GM18507 (cell line): ENCODE measurements at regions not wholly inside any gene's neighbourhood (a gene's known extent, or its start where the extent isn't known, plus 50 kb on each side); places are given as distances from the start of the nearest gene placed in this dataset.
"Not testable (repeated sequence)": the region's sequence is repeated elsewhere in the genome, so short reads cannot be mapped to it uniquely, and the experiment has no call there.

ENCODE experiments used
- DNase-seq: peaks from one replicate; pipeline ENCODE4 v3.0.0; 2011; ENCODE audit warnings: low read depth; ENCODE audit not compliant: insufficient read length; ENCODE audit errors: extremely low spot score
- FAIRE-seq: peaks from 2 replicates; lab custom pipeline; 2011; peaks lifted over from hg19 to GRCh38; lab: Jason Lieb, UNC

DNA sequence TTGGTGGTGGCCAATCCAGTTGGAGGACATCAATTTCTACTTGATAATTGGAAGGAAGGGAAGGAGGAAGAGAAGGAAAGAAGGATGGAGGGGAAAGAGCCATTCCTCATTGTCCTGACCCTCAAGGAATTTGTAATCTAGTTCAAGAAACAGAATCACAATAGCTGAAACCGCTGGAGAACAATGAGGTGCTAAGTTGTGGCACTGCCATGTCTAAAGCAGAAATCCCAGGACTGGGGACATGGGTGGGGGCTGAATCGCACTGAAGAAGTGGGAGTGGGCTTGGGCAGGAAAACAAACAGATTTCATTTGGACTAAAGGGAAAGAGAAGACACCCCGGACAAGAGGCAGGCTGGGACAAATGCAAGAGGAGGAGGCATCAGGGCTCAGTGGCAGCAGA, 183.6 kb downstream of the UACA start:
- DNase-seq (no peak), FAIRE-seq (no peak)

- FAIRE-seq (no peak), DNase-seq (no peak)
Measured at GRCh38 chr15:70578196-70578595, 185.2 kb downstream of the UACA start.

DNA sequence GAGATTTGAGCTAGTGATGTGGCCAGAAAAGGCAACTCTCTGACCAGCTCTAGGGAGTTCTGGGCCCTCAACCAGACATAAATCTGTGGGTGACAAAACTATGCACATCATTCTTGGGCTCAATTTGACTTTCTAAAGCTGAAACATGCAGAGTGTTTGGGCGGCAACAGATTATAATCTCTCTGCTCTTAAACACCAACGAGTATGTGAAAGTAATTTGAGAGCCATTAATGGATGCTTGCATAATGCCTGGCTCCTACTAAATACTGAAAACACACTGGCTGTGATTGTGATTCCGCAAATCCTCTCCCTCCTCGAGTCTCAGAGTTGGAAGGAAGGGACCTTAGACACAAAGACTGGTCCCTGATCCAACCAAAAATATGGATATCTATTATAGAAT, 186.7 kb downstream of the UACA start:
- DNase-seq (no peak), FAIRE-seq (no peak)

- DNase-seq (no peak), FAIRE-seq (no peak)
Measured at GRCh38 chr15:70576276-70576675, 187.1 kb downstream of the UACA start.

DNA sequence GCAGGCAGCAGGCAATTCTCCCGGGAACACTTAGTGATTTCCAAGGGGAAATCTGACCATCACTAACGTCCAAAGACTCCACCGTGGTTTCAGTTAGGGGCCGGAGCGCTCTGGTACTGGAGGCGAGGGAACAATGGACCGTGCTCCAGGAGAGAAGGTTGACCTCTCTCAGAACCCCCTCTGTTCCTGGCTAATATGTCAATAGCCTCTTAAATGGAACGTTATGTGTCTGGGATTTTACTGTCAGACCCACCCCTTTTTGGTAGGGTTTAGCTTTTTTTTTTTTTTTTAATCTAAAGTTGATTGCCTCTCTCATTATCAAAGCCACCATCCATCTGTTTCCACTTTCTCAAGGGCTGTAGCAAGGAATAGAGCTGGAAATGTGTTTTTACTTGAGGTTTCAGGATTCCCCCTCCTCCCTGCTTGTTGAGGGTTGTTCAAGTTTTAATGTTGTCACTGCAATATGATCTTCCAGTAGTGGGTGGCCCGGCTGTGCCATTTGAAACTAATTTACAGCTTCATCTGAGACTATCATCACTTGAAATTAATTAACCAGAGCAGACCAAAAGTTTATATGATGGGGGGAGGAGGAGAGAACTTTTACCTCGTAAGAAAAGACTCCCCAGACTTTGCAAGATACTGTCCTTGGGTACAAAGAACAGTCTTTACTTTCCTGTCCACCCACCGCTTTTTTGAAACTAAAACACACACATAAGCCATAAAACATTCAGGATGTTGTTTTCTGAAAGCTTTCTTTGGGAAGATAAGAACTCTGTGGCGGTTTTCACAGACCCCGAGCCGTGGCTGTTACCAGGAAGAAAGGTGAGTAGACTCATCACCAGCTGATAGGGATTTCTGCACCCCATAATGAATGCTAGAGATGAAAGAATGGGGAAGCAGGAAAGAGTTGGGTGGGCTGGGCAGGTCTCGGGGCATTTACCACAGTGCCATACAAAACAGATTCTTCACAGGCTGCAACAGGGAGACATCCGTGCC, 187.8 kb downstream of the UACA start:
- FAIRE-seq (no peak), DNase-seq (no peak)

DNA sequence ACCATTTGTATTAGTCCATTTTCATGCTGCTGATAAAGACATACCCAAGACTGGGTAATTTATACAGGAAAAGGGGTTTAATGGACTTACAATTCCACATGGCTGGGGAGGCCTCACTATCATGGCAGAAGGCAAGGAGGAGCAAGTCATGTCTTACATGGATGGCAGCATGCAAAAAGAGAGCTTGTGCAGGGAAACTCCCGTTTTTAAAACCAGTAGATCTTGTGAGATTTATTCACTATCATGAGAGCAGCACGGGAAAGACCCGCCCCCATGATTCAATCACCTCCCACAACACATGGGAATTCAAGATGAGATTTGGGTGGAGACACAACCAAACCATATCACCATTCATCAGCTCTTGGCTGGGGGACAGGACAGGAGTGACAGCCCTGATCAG, 189.0 kb downstream of the UACA start:
- not testable (repeated sequence) for FAIRE-seq, DNase-seq

GRCh38 chr15:70573121-70573850, 190.1 kb downstream of the UACA start:
- FAIRE-seq (no peak), DNase-seq (no peak)

DNA sequence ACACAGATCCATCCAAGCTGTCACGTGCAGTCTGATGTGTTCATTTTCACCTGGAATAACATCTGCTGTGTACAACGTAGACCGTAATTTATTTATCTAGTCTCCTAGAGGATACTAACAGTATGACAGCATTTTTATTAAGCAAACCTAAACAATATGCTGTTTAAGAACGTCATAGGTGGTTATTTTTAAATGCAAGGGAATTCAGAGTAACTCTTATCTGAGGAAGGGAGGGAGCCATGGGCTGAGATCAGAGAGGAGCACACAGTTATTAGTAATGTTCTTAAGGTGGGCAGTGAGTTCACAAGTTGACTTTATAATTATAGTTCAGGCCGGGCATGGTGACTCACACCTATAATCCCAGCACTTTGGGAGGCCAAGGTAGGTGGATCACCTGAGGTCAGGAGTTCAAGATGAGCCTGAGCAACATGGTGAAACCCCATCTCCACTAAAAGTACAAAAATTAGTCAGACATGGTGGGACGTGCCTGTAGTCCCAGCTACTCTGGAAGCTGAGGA, 193.6 kb downstream of the UACA start:
- DNase-seq (no peak), FAIRE-seq (no peak)

GRCh38 chr15:70569091-70569713, 194.2 kb downstream of the UACA start:
- DNase-seq (no peak), FAIRE-seq (no peak)

DNA sequence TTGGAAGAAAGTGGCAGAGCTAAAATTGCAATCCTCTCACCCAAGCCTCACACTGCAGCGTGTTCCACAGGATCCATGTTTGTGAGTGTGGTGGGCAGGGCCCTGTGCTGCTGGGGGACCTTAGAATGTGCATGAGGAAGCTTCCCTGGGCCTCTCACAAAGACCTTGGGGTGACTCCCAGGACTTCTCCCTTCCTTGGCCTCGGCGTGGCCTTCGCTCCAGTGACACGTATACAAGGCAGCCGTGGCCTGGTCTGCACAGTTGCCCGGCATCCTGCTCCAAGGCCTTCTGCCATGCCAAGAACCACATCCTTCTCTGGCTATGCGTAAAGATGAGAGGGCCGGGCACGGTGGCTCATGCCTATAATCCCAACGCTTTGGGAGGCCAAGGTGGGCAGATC, 196.4 kb downstream of the UACA start:
- no peak for FAIRE-seq

DNA sequence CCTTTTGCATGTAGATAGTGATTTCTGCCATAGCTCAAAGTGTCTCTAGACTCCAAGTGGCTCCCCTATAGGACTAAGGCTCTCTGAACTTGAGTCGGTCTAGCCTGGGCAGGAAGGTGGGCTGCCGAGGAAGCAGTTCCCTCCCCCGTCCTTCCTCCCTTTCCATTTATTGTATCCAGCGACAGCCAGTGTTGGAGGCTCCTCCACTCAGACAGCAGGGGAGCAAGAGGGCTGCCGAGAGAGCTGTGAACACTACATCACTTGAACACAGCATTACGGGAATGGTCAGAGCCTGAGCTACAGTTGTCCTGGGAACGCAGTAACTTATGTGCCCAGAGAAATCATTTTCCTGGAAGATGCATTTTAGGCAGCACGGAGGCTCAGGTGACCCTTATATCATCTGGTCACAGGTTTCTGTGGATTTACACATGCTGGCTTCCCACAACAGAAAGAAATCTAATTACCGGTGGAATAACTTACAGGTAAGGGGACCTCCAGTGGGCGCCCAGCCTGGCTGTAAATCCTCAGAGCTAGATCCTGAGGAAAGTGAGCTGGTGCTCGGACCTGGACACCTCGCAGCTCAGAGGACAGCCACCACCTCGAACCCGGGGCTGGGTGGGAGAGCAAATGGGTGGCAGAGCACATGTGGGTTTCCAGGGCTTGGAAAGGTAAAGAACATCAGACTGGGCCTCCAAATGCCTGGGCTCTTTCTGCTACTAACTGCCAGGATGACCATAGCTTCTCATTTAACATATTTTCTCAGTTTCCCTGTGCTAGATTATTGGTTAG, 197.1 kb downstream of the UACA start:
- FAIRE-seq (no peak), DNase-seq (no peak)

More for the DNA sequence above, 196.4 kb downstream of the UACA start:
- DNase-seq, result no peak

GRCh38 chr15:70563561-70564095, 199.7 kb downstream of the UACA start:
- DNase-seq, result no peak
- no peak for FAIRE-seq

- FAIRE-seq (no peak), DNase-seq (no peak)
Measured at GRCh38 chr15:70562906-70563305, 200.5 kb downstream of the UACA start.

- no peak for DNase-seq
Measured at GRCh38 chr15:70561885-70562284, 201.5 kb downstream of the UACA start.

DNA sequence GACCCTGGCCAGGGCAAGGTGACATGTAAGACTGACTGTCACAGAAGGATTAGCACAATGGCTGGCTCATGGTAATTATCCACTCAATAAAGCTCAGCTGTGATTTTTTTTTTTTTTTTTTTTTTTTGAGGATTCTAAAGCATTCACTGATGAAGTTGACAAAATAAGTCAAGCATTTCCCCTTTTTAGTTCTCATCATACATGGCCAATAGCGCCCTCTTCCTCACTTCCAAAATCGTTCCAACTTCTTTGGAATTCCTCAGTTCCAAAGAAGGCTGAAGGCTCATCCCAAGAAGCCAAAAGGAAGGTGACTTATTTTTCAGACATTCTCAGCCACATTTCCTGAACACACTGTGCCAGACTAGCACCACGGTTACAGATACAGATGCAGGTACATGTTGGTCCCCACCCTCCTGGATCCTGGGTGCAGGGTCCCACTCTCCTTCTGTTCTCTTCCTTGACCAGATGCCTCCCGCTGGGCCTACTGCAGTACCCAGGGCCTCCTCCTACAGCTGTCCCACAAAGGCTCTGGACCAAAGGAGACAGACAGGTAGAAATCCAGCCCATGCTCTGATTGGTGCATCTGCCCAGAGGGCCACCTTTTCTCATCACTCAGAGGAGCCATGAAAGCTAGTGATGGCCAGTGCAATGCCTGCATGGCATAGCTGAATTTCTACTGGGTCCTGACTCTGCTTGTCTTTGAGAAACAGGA, 202.6 kb downstream of the UACA start:
- DNase-seq, result no peak
- no peak for FAIRE-seq

More at GRCh38 chr15:70561885-70562284, 201.5 kb downstream of the UACA start:
- no peak for FAIRE-seq

DNA sequence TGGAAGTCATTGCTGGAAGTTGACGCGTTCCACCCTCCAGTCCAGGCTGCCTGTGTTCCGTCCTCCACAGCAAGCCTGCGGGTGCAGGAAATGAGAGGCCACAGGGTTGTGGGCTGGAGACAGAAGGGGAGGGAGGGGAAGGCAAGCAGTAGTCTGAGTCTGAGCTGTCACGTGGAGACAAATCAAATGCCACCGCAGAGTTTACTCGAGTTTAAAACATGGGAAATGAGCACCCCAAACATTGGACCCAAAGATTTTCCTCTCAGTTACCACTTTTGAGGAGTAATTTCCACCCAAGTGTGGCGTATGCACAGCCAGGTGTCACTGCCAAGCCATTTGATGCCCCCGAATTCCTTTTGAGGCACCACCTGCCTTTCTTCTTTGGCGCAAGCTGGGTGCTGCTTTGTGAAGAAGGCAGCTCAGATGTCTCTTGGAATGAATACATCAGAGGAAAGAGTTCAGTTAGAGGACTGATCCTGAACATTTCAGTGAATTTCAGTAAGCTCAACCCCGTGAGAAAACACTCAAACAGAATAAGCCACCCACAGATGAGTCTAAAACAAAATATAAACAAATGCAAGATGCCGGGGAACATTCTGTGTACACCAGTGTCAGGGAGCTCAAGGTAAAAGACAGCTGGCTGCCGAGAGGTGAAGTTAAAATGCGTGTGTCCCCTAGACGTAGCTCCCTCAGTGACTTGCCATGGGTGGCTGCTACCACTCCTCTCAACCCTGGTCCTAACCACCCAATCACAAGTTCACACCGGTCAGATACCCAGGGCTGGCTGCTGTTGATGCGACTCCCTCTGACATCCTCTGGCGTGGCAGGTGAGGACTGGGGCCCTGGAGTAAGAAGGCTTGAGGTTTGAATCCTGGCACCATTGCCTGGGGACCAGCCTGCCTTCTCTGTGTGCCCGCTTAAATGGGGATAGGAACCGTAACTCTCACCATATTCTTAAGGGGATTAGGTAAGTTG, 203.8 kb downstream of the UACA start:
- FAIRE-seq (no peak), DNase-seq (no peak)
